ENCODE measurements at regions not wholly inside any gene's neighbourhood (a gene's known extent, or its start where the extent isn't known, plus 50 kb on each side); places are given as distances from the start of the nearest gene placed in this dataset.

DNA sequence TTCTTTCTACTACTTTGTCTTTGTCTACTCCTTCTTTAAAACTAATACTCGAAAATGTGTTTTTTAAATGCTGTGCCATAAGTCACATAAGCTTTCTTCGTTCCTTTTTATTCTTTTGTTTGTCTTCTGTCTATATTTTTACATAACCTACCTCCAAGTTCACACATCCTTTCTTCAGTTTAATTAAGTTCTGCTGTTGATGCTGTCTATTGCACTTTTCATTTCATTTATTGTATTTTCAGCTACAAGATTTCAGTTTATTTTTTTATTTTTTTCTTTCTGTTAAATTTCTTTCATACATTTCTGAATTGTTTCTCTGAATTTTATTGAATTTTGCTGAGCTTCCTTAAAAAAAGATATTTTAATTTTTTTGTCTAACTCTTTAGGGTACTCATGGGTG, 878.2 kb downstream of the MAT2B start:
- DNase-seq (ENCODE audit: low spot score) (no peak), ATAC-seq (ENCODE audit: low read depth) (no peak)
- Histone ChIP-seq H3K4me3 (ENCODE audit: severe bottlenecking) (no peak overlapping the region), H3K27me3 (ENCODE audit: insufficient read depth, poor library complexity, severe bottlenecking) (peaks cover 7% of the 10 kb centered on the region), H3K4me1 (ENCODE audit: insufficient read depth, poor library complexity, severe bottlenecking) (no peaks in the 10 kb centered on the region), H3K9me3 (ENCODE audit: severe bottlenecking) (peaks cover 6% of the 10 kb centered on the region), H3K27ac (ENCODE audit: poor library complexity, severe bottlenecking) (no peak overlapping the region), H3K36me3 (ENCODE audit: low read depth) (no peaks in the 10 kb centered on the region)
- TF ChIP-seq CTCF (IDR thresholded peaks at IDR 0.05; ENCODE audit: poor library complexity, severe bottlenecking) = no peak

DNA sequence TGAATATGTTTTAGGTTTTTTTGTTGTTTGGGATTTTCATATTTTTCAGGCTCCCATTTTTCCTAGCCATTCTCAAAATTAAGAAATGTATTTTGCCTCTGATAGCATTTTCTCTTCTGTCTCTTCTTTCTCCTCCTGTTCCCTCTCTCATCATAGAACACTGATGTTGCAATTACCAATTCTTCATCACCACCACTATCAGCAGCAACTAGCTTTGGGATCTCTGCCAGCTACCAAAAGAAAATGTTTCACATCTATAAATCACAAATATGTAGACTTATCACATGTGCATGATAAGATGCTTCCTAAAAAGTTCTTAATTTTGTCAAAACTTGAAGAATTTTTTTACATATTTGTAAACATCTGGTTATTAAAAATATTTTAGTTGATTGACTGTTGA, 887.1 kb downstream of the MAT2B start:
- ATAC-seq (ENCODE audit: low read depth) (no peak), DNase-seq (ENCODE audit: low spot score) (no peak)
- Histone ChIP-seq H3K36me3 (ENCODE audit: low read depth) (no peaks in the 10 kb centered on the region), H3K9me3 (ENCODE audit: severe bottlenecking) (no peaks in the 10 kb centered on the region), H3K27me3 (ENCODE audit: insufficient read depth, poor library complexity, severe bottlenecking) (peaks cover 7% of the 10 kb centered on the region), H3K4me1 (ENCODE audit: insufficient read depth, poor library complexity, severe bottlenecking) (no peaks in the 10 kb centered on the region), H3K27ac (ENCODE audit: poor library complexity, severe bottlenecking) (no peak overlapping the region), H3K4me3 (ENCODE audit: severe bottlenecking) (no peak overlapping the region)
- TF ChIP-seq CTCF (IDR thresholded peaks at IDR 0.05; ENCODE audit: poor library complexity, severe bottlenecking) = no peak

GRCh38 chr5:164394686-164395194, 889.3 kb downstream of the MAT2B start:
- no peak overlapping the region for H3K27ac ChIP-seq (ENCODE audit: poor library complexity, severe bottlenecking)
- no peak for TF ChIP-seq CTCF (IDR thresholded peaks at IDR 0.05; ENCODE audit: poor library complexity, severe bottlenecking)
- H3K4me3 ChIP-seq (ENCODE audit: severe bottlenecking) = no peak overlapping the region
- no peaks in the 10 kb centered on the region for H3K4me1 ChIP-seq (ENCODE audit: insufficient read depth, poor library complexity, severe bottlenecking)
- no peaks in the 10 kb centered on the region for H3K9me3 ChIP-seq (ENCODE audit: severe bottlenecking)
- DNase-seq (ENCODE audit: low spot score) (no peak), ATAC-seq (ENCODE audit: low read depth) (no peak)
- H3K36me3 ChIP-seq (ENCODE audit: low read depth) = no peaks in the 10 kb centered on the region
- H3K27me3 ChIP-seq (ENCODE audit: insufficient read depth, poor library complexity, severe bottlenecking) = no peaks in the 10 kb centered on the region

GRCh38 chr5:164412531-164412930, 907.1 kb downstream of the MAT2B start:
- DNase-seq (ENCODE audit: low spot score) (no peak), ATAC-seq (ENCODE audit: low read depth) (no peak)
- no peak overlapping the region for H3K27ac ChIP-seq (ENCODE audit: poor library complexity, severe bottlenecking)
- no peaks in the 10 kb centered on the region for H3K9me3 ChIP-seq (ENCODE audit: severe bottlenecking)
- H3K4me1 ChIP-seq (ENCODE audit: insufficient read depth, poor library complexity, severe bottlenecking) = no peaks in the 10 kb centered on the region
- H3K36me3 ChIP-seq (ENCODE audit: low read depth) = no peaks in the 10 kb centered on the region
- TF ChIP-seq CTCF (IDR thresholded peaks at IDR 0.05; ENCODE audit: poor library complexity, severe bottlenecking) = no peak
- H3K27me3 ChIP-seq (ENCODE audit: insufficient read depth, poor library complexity, severe bottlenecking) = no peaks in the 10 kb centered on the region
- H3K4me3 ChIP-seq (ENCODE audit: severe bottlenecking) = no peak overlapping the region

DNA sequence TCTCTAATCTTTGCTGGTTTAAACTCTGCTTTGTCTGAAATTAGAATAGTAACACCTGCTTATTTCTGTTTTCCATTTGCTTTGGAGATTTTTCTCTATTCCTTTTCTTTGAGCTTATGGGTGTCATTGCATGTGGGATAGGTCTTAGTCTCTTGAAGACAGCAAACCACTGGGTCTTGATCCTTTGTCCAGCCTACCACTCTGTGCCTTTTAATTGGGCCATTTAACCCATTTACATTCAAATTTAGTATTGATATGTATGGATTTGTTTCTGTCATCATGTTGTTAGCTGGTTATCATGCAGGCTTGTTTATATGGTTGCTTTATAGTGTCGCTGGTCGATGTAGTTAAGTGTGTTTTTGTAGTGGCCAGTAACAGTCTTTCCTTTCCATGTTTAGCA, 914.7 kb downstream of the MAT2B start:
- Histone ChIP-seq H3K4me1 (ENCODE audit: insufficient read depth, poor library complexity, severe bottlenecking) (no peaks in the 10 kb centered on the region), H3K27ac (ENCODE audit: poor library complexity, severe bottlenecking) (no peak overlapping the region), H3K4me3 (ENCODE audit: severe bottlenecking) (no peak overlapping the region), H3K36me3 (ENCODE audit: low read depth) (no peaks in the 10 kb centered on the region), H3K9me3 (ENCODE audit: severe bottlenecking) (peaks cover 6% of the 10 kb centered on the region), H3K27me3 (ENCODE audit: insufficient read depth, poor library complexity, severe bottlenecking) (no peaks in the 10 kb centered on the region)
- ATAC-seq (ENCODE audit: low read depth) = no peak
- no peak for TF ChIP-seq CTCF (IDR thresholded peaks at IDR 0.05; ENCODE audit: poor library complexity, severe bottlenecking)
- no peak for DNase-seq (ENCODE audit: low spot score)
